SK-N-SH treated with all-trans-retinoic acid at 6 μM for 48 hours (cell line): ENCODE measurements at regions not wholly inside any gene's neighbourhood (a gene's known extent, or its start where the extent isn't known, plus 50 kb on each side); places are given as distances from the start of the nearest gene placed in this dataset.
"Not testable (repeated sequence)": the region's sequence is repeated elsewhere in the genome, so short reads cannot be mapped to it uniquely, and the experiment has no call there.

Source experiments
- CSDC2 ChIP-seq: fragments of 250-450 bp; sonication (Bioruptor Pico); IDR thresholded peaks from 2 replicates; pipeline ENCODE4 v1.5.0; 2020; ENCODE audit warnings: mild to moderate bottlenecking, moderate library complexity
- PATZ1 ChIP-seq: fragments of 250-450 bp; sonication (Bioruptor Pico); IDR thresholded peaks from 2 replicates; pipeline ENCODE4 v1.8.0; 2020; ENCODE audit warnings: mild to moderate bottlenecking, moderate library complexity, borderline replicate concordance
- POU6F1 ChIP-seq: fragments of 250-450 bp; sonication (Bioruptor Pico); IDR thresholded peaks from 2 replicates; pipeline ENCODE4 v1.8.0; 2021; ENCODE audit warnings: low read depth, mild to moderate bottlenecking, moderate library complexity, borderline replicate concordance
- RARB ChIP-seq: fragments of 250-450 bp; sonication (Bioruptor Pico); IDR thresholded peaks from 2 replicates; pipeline ENCODE4 v1.8.0; 2021; ENCODE audit warnings: mild to moderate bottlenecking, moderate library complexity
- ZC3H10 ChIP-seq: fragments of 250-450 bp; sonication (Bioruptor Pico); IDR thresholded peaks from 2 replicates; pipeline ENCODE4 v1.5.1; 2021; ENCODE audit warnings: mild to moderate bottlenecking, moderate library complexity
- ZFP3 ChIP-seq: fragments of 250-450 bp; sonication (Bioruptor Pico); IDR thresholded peaks from 2 replicates; pipeline ENCODE4 v1.5.0; 2020; ENCODE audit warnings: mild to moderate bottlenecking, moderate library complexity
- ZFP30 ChIP-seq: fragments of 450-650 bp; formaldehyde crosslinking; IDR thresholded peaks from 2 replicates; pipeline ENCODE4 v1.5.0; 2022; ENCODE audit warnings: mild to moderate bottlenecking, moderate library complexity

GRCh38 chr13:80810294-80810693, 469.4 kb upstream of the SPRY2 start:
- TF ChIP-seq POU6F1 (CRISPR knock-in tag); ZC3H10 (CRISPR knock-in tag); RARB; PATZ1 (CRISPR knock-in tag); ZFP3 (CRISPR knock-in tag); CSDC2; ZFP30 (CRISPR knock-in tag): not testable (repeated sequence)
